Upper lobe of right lung (tissue), 1 donor: ENCODE measurements at regions not wholly inside any gene's neighbourhood (a gene's known extent, or its start where the extent isn't known, plus 50 kb on each side); places are given as distances from the start of the nearest gene placed in this dataset.

Experiments
- ATAC-seq: fragments of 200-7000 bp; cut with Tn5 transposase; one replicate; pipeline ENCODE4 v1.9.1; 2020; ENCODE audit warnings: mild to moderate bottlenecking, moderate library complexity
- DNase-seq: peaks from one replicate; pipeline ENCODE4 v3.0.0-alpha.2; 2020
- H3K27ac ChIP-seq: fragments of 200-600 bp; one replicate; pipeline ENCODE4 v1.8.0; 2022
- H3K27me3 ChIP-seq: fragments of 200-600 bp; one replicate; pipeline ENCODE4 v1.8.0; 2022; ENCODE audit warnings: mild to moderate bottlenecking
- H3K36me3 ChIP-seq: fragments of 200-600 bp; one replicate; pipeline ENCODE4 v1.8.0; 2022
- H3K4me1 ChIP-seq: fragments of 200-600 bp; one replicate; pipeline ENCODE4 v1.8.0; 2022
- H3K4me3 ChIP-seq: fragments of 200-600 bp; one replicate; pipeline ENCODE4 v1.8.0; 2022; ENCODE audit warnings: mild to moderate bottlenecking
- H3K9me3 ChIP-seq: fragments of 200-600 bp; one replicate; pipeline ENCODE4 v1.8.0; 2022
- intact Hi-C: fragments of 100-400 bp; cut with DNase I; formaldehyde crosslinking; loops from one replicate; pipeline ENCODE4 v1.11.0; 2022
- TF ChIP-seq, protein P1 (sequence below): fragments of 200-600 bp; IDR thresholded peaks from one replicate; pipeline ENCODE4 v1.8.0; 2022; ENCODE audit warnings: antibody characterized with exemption
- donor health status: DM: no; HTN: yes; CAD: no; lungs with severe emphysema.

DNA sequence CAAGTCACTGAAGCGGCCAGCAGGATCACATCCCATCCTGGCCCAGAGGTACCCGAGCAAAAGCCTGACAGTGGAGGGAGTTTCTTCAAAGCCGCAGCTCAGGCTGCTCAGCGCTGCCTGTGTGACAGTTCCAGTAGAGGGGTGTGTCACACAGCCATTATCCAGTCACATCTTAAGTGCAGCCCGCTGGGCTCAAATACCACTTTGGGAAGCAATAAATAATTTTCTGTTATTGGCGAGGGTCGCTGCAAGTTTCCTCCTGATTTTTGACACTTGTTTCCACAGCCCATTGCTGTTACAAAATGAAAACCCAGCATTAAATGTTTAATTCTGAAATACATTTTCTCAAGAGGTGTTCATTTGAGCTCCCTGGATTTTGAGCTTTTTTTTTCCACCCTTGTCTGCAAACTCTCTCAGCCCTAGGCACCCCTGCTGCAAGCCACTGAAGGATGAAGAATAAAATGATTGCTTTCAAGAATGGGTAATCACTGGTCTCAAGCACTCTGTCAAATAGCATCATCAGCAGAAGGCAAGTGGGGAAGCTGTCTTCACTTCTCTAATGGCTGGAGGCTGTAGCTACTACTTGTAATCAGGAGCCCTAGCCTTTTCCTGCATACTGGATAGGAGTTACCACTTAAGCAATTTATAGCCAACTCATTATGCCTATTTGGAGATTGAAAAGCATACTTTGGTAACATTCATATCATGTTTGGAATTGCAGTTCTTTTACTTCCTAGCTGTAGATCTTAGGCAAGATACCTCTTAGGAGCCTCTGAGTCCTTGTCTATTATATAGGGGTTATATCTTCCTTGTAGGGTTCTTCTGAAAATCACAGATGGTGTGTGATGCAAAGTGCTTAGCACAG lies 373.7 kb downstream of the METTL15 start:
- H3K9me3 ChIP-seq, result no peaks in the 10 kb centered on the region
- no peak overlapping the region for H3K4me3 ChIP-seq
- no peaks in the 10 kb centered on the region for H3K36me3 ChIP-seq
- H3K27ac ChIP-seq, result no peak overlapping the region
- ATAC-seq (no peak), DNase-seq (no peak)
- H3K27me3 ChIP-seq, result no peaks in the 10 kb centered on the region
- TF ChIP-seq, protein P1, sequence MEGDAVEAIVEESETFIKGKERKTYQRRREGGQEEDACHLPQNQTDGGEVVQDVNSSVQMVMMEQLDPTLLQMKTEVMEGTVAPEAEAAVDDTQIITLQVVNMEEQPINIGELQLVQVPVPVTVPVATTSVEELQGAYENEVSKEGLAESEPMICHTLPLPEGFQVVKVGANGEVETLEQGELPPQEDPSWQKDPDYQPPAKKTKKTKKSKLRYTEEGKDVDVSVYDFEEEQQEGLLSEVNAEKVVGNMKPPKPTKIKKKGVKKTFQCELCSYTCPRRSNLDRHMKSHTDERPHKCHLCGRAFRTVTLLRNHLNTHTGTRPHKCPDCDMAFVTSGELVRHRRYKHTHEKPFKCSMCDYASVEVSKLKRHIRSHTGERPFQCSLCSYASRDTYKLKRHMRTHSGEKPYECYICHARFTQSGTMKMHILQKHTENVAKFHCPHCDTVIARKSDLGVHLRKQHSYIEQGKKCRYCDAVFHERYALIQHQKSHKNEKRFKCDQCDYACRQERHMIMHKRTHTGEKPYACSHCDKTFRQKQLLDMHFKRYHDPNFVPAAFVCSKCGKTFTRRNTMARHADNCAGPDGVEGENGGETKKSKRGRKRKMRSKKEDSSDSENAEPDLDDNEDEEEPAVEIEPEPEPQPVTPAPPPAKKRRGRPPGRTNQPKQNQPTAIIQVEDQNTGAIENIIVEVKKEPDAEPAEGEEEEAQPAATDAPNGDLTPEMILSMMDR, result no peak
- intact Hi-C loops, result no loop called here
- H3K4me1 ChIP-seq, result no peaks in the 10 kb centered on the region

DNA sequence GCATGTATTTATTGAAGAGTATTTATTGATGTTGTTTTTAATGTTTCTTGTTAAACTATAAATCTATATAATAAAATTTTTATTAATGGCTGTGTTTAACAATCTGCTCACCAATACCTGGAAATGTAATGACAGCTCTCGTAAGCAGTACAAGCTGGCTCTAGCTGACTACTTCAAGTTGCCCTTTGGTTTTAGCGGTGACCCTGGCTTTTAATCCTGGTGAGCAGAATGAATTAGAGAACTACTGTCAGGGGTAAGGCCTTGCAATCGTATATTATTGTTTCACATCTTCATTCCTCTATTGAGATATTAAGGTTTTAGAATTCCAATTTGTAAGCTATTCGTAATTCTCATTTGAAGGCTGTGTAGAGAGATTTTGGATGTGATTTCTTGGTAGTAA lies 372.2 kb downstream of the METTL15 start:
- intact Hi-C loops, result no loop called here
- Histone ChIP-seq H3K36me3 (no peaks in the 10 kb centered on the region), H3K27ac (no peak overlapping the region), H3K27me3 (no peaks in the 10 kb centered on the region), H3K4me1 (no peaks in the 10 kb centered on the region), H3K4me3 (no peak overlapping the region), H3K9me3 (no peaks in the 10 kb centered on the region)
- ATAC-seq (no peak), DNase-seq (no peak)
- TF ChIP-seq, protein P1, result no peak

DNA sequence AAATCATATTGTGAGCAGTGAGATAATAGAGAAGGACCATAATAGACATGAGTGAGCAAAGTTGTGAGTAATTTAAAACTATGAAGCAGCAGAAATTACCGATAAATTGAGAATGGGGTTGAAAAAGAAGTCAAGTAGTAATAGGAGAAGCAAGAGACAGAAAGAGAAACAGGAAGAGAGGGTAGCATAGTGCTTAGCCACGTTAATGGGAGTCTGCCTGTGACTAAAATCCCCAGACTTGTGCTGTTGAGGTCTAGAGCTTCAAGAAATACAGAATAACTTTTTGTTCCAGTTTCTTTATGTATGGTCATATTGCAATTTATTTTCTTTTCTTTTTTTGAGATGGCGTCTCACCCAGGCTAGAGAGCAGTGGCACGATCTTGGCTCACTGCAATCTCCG lies 368.7 kb downstream of the METTL15 start:
- no peak overlapping the region for H3K4me3 ChIP-seq
- no peak for DNase-seq
- H3K27ac ChIP-seq, result no peak overlapping the region
- no peak for ATAC-seq
- H3K36me3 ChIP-seq, result no peaks in the 10 kb centered on the region
- H3K4me1 ChIP-seq, result no peaks in the 10 kb centered on the region
- intact Hi-C loops, result no loop called here
- no peaks in the 10 kb centered on the region for H3K9me3 ChIP-seq
- no peaks in the 10 kb centered on the region for H3K27me3 ChIP-seq
- TF ChIP-seq, protein P1, result no peak

DNA sequence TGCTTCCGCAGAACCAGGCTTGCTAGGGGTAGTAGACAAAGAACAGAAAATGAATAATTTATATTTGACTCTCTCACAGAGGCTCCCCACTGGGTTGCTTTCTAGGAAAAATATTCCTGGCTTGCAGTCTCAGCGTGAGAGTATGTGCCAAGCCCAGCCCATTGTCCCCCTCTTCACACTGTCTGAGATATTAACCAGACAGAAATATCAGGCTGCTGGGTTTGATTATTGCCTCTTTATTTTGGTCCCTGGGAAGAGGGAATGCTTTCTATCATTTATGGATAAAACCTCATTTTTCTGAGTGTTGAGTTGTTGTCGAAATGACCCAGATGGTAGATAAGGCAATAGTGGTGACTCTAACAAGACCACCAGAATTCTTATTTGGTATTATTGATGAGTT lies 367.9 kb downstream of the METTL15 start:
- Histone ChIP-seq H3K9me3 (no peaks in the 10 kb centered on the region), H3K27me3 (no peaks in the 10 kb centered on the region), H3K27ac (no peak overlapping the region), H3K36me3 (no peaks in the 10 kb centered on the region), H3K4me1 (no peaks in the 10 kb centered on the region), H3K4me3 (no peak overlapping the region)
- intact Hi-C loops, result no loop called here
- ATAC-seq (no peak), DNase-seq (no peak)
- TF ChIP-seq, protein P1, result no peak

DNA sequence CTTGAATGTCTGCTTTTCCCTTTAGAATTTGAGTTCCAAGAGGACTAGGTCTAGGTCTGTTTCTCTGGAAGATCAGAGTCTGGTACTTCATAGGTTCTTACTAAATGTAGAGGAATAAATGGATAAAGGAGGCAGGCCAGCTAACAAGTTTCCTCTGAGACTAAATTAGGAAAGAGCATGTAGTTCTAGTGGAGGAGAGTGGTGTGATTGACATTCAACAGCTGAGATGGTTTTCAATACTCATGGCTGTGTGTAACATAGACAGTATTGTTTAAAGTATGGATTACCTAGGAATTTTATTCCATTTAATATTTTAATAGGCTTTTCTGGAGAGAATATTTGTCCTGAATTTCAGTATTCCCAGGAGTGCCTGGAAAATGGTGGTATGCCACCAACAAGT lies 364.7 kb downstream of the METTL15 start:
- intact Hi-C loops, result no loop called here
- H3K4me3 ChIP-seq, result no peak overlapping the region
- no peak overlapping the region for H3K27ac ChIP-seq
- no peaks in the 10 kb centered on the region for H3K27me3 ChIP-seq
- H3K4me1 ChIP-seq, result no peaks in the 10 kb centered on the region
- TF ChIP-seq, protein P1, result no peak
- DNase-seq (no peak), ATAC-seq (no peak)
- H3K36me3 ChIP-seq, result no peaks in the 10 kb centered on the region
- no peaks in the 10 kb centered on the region for H3K9me3 ChIP-seq
